CD4-positive, alpha-beta T cell (primary cell): ENCODE measurements at regions not wholly inside any gene's neighbourhood (a gene's known extent, or its start where the extent isn't known, plus 50 kb on each side); places are given as distances from the start of the nearest gene placed in this dataset.

Source experiments
- ATAC-seq: fragments of 200-7000 bp; cut with Tn5 transposase; one replicate; pipeline ENCODE4 v1.10.0; 2022; ENCODE audit warnings: mild to moderate bottlenecking; ENCODE audit not compliant: poor library complexity
- CTCF ChIA-PET: fragments of 350-600 bp; sonication (Branson Sonifier 250); formaldehyde crosslinking; loops from one replicate; lab custom pipeline; 2021; ENCODE audit warnings: antibody characterized with exemption, inconsistent platforms; lab: Charles Lee
- POLR2A ChIA-PET: fragments of 350-600 bp; sonication (Branson Sonifier 250); formaldehyde crosslinking; loops from one replicate; lab custom pipeline; 2021; ENCODE audit warnings: antibody characterized with exemption, inconsistent platforms; lab: Charles Lee
- DNase-seq, 14 experiments: peaks; one replicate each; pipeline ENCODE4 v3.0.0-alpha.2; 2013 to 2020; ENCODE audit warnings: mixed read lengths in 2 of 14
- H3K27ac ChIP-seq, 2 donors: one replicate each; pipeline versions ENCODE4 v1.5.1 to v1.7.0; 2013; ENCODE audit warnings: low read length in 2 of 2, low read depth in 1 of 2, mild to moderate bottlenecking in 1 of 2
- H3K27me3 ChIP-seq, 2 experiments: 1 replicate in 1 of 2; 2 replicates in 1 of 2; pipeline versions ENCODE4 v1.6.1 to v1.7.0; 2013; ENCODE audit warnings: low read length in 2 of 2, control low read depth in 1 of 2, mild to moderate bottlenecking in 1 of 2, moderate library complexity in 1 of 2; ENCODE audit not compliant: insufficient read depth in 2 of 2, control insufficient read depth in 1 of 2
- H3K36me3 ChIP-seq: one replicate; pipeline ENCODE4 v1.6.1; 2013; ENCODE audit warnings: low read length, control low read depth; ENCODE audit not compliant: insufficient read depth
- H3K4me1 ChIP-seq: one replicate; pipeline ENCODE4 v1.6.1; 2013; ENCODE audit warnings: low read length, control low read depth; ENCODE audit not compliant: insufficient read depth
- H3K4me3 ChIP-seq: one replicate; pipeline ENCODE4 v1.5.1; 2013; ENCODE audit warnings: mild to moderate bottlenecking, low read length, moderate library complexity
- H3K9me3 ChIP-seq, 2 experiments: 1 replicate in 1 of 2; 2 replicates in 1 of 2; pipeline versions ENCODE4 v1.6.1 to v1.7.0; 2013; ENCODE audit warnings: low read length in 2 of 2, mild to moderate bottlenecking in 2 of 2, control low read depth in 1 of 2, moderate library complexity in 1 of 2; ENCODE audit not compliant: control insufficient read depth in 1 of 2, insufficient read depth in 1 of 2
- H3K27ac Mint-ChIP-seq: one replicate; pipeline ENCODE4 v1.8.0; 2020; ENCODE audit warnings: mixed read lengths
- H3K27me3 Mint-ChIP-seq: one replicate; pipeline ENCODE4 v1.8.0; 2021; ENCODE audit warnings: mixed read lengths
- H3K36me3 Mint-ChIP-seq: one replicate; pipeline ENCODE4 v1.8.0; 2021; ENCODE audit warnings: low read depth, mixed read lengths
- H3K4me1 Mint-ChIP-seq: one replicate; pipeline ENCODE4 v1.8.0; 2021; ENCODE audit warnings: low read depth, mixed read lengths
- H3K4me3 Mint-ChIP-seq: one replicate; pipeline ENCODE4 v1.8.0; 2020; ENCODE audit warnings: mild to moderate bottlenecking, mixed read lengths
- H3K9me3 Mint-ChIP-seq: one replicate; pipeline ENCODE4 v1.8.0; 2020; ENCODE audit warnings: mixed read lengths
- CTCF ChIP-seq: fragments of 200-600 bp; IDR thresholded peaks from one replicate; pipeline ENCODE4 v1.8.0; 2022; ENCODE audit warnings: antibody characterized with exemption, mild to moderate bottlenecking
- intact Hi-C, 2 experiments: fragments of 100-400 bp; cut with DNase I in 1 of 2; cut with micrococcal nuclease in 1 of 2; formaldehyde crosslinking; loops; one replicate each; pipeline versions ENCODE4 v1.15.1 to v1.9.0; 2023 to 2025; cut with DNase I, micrococcal nuclease

DNA sequence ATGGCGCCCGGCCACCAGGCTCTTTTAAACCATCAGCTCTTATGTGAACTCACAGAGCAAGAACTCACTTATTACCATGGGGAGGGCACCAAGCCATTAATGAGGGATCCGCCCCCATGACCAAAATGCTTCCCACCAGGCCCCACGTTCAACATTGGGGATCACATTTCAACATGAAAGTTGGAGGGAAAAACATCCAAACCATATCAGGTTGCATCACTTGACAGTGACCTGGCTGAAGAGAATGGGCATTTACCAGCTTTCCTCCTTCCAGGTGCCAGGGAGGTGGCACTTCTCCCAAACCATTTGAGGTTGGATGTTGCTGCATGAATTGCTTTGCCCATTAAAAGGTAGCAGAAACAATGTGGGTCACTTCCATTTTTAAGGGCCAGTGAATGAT is 115.6 kb upstream of the TNS3 start:
- Mint-ChIP-seq H3K4me3 (no peak overlapping the region), H3K27me3 (no peaks in the 10 kb centered on the region), H3K36me3 (no peaks in the 10 kb centered on the region), H3K4me1 (no peaks in the 10 kb centered on the region), H3K9me3 (no peaks in the 10 kb centered on the region), H3K27ac (no peak overlapping the region)
- ChIA-PET POLR2A (no interaction called here), CTCF (no interaction called here)
- no peak overlapping the region for H3K4me3 ChIP-seq
- H3K9me3 ChIP-seq, result peaks cover 0 to 10% of the 10 kb centered on the region in 2 experiments
- ATAC-seq (no peak), DNase-seq (no peak)
- H3K36me3 ChIP-seq, result no peaks in the 10 kb centered on the region
- no peak for TF ChIP-seq CTCF
- no peak overlapping the region for H3K27ac ChIP-seq
- no peaks in the 10 kb centered on the region for H3K4me1 ChIP-seq
- intact Hi-C loops, result no loop called here
- H3K27me3 ChIP-seq, result no peaks in the 10 kb centered on the region

- DNase-seq (no peak), ATAC-seq (no peak)
- CTCF ChIA-PET, result no interaction called here
- no peak overlapping the region for H3K27ac ChIP-seq
- Mint-ChIP-seq H3K27me3 (no peaks in the 10 kb centered on the region), H3K4me3 (no peak overlapping the region), H3K4me1 (no peaks in the 10 kb centered on the region), H3K9me3 (no peaks in the 10 kb centered on the region), H3K27ac (no peak overlapping the region), H3K36me3 (no peaks in the 10 kb centered on the region)
- POLR2A ChIA-PET, result no interaction called here
- H3K4me1 ChIP-seq, result no peaks in the 10 kb centered on the region
- H3K9me3 ChIP-seq, result peaks cover 0 to 10% of the 10 kb centered on the region in 2 experiments
- TF ChIP-seq CTCF, result no peak
- no peak overlapping the region for H3K4me3 ChIP-seq
- H3K36me3 ChIP-seq, result no peaks in the 10 kb centered on the region
- no peaks in the 10 kb centered on the region for H3K27me3 ChIP-seq
- intact Hi-C loops, result no loop called here
Observed at GRCh38 chr7:47696152-47696710, 114.3 kb upstream of the TNS3 start.

DNA sequence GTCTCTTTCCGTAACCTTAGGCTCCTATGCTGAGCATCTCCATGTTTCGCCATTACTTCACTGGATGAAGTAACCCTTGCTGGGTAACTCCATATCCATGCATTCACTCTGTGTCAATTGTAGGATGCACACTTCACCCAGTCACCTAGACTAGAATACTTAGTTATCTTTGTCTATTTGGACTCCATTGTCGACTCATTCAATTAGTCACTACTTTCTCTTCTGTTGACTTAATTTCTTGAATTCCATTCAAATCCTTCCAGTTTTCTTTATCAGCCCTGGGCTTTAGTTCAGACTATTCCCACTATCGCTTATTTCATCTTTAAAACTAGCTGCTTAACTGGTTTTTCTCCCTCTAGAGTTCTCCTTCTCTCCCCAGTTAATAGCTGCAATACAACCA is 111.3 kb upstream of the TNS3 start:
- Histone ChIP-seq H3K4me3 (no peak overlapping the region), H3K27me3 (no peaks in the 10 kb centered on the region), H3K9me3 (no peaks in the 10 kb centered on the region), H3K27ac (no peak overlapping the region), H3K36me3 (no peaks in the 10 kb centered on the region), H3K4me1 (no peaks in the 10 kb centered on the region)
- Mint-ChIP-seq H3K4me3 (no peak overlapping the region), H3K4me1 (no peaks in the 10 kb centered on the region), H3K36me3 (no peaks in the 10 kb centered on the region), H3K27me3 (no peaks in the 10 kb centered on the region), H3K27ac (no peak overlapping the region), H3K9me3 (no peaks in the 10 kb centered on the region)
- ATAC-seq (no peak), DNase-seq (no peak)
- CTCF ChIA-PET, result no interaction called here
- POLR2A ChIA-PET, result no interaction called here
- intact Hi-C loops, result loop anchor here in 1 of 2 experiments (5.0 kb wide), 1 partner anchor 319 kb away; no protein-coding TSS in a partner anchor
- TF ChIP-seq CTCF, result no peak
